ENCODE measurements at regions not wholly inside any gene's neighbourhood (a gene's known extent, or its start where the extent isn't known, plus 50 kb on each side); places are given as distances from the start of the nearest gene placed in this dataset.

GRCh38 chr11:81342966-81343365, 1390.7 kb downstream of the FAM181B start (continued):
- no peak for TF ChIP-seq ZBTB33 (IDR thresholded peaks at IDR 0.05)
- no peak for TF ChIP-seq ATF3 (IDR thresholded peaks at IDR 0.05)
- TF ChIP-seq FOXA2 (IDR thresholded peaks at IDR 0.05), result no peak
- TF ChIP-seq TAF1 (conservative IDR thresholded peaks at IDR 0.05), result no peak
- TF ChIP-seq NR2F2 (IDR thresholded peaks at IDR 0.05), result no peak
- no peak for TF ChIP-seq HNF4G (IDR thresholded peaks at IDR 0.05)
- no peak for TF ChIP-seq CTCF (IDR thresholded peaks at IDR 0.05; ENCODE audit: low read depth, low read length, missing input control)
- no peak for TF ChIP-seq RXRA (IDR thresholded peaks at IDR 0.05)

GRCh38 chr11:81340225-81340624, 1393.4 kb downstream of the FAM181B start:
- no peak overlapping the region for H3K9ac ChIP-seq (ENCODE audit: low read depth in 1 of 2, low read length in 2 of 2)

GRCh38 chr11:81339521-81339920, 1394.1 kb downstream of the FAM181B start:
- 56% methylated on average over 2 of the region's 2 CpGs for WGBS

More at GRCh38 chr11:81340225-81340624, 1393.4 kb downstream of the FAM181B start:
- 87% methylated on average over 1 of the region's 1 CpG for WGBS
- Histone ChIP-seq H3K4me1 (ENCODE audit: control insufficient read depth in 4 of 4, insufficient read depth in 4 of 4, low read length in 3 of 4) (no peaks in the 10 kb centered on the region), H3K27me3 (ENCODE audit: control insufficient read depth in 4 of 4, insufficient read depth in 4 of 4, low read length in 3 of 4) (peaks cover 0 to 3% (median 0%) of the 10 kb centered on the region in 4 donors), H3K36me3 (ENCODE audit: control insufficient read depth in 4 of 4, insufficient read depth in 3 of 4, low read depth in 1 of 4, low read length in 3 of 4) (no peaks in the 10 kb centered on the region), H3K27ac (ENCODE audit: low read depth in 1 of 2, low read length in 2 of 2) (no peak overlapping the region), H3K4me3 (ENCODE audit: low read depth in 1 of 3, low read length in 3 of 3) (no peak overlapping the region), H3K9me3 (ENCODE audit: control insufficient read depth in 4 of 4, low read length in 3 of 4) (no peaks in the 10 kb centered on the region)
- no peak for TF ChIP-seq HNF4G (IDR thresholded peaks at IDR 0.05)
- TF ChIP-seq JUND (IDR thresholded peaks at IDR 0.05), result no peak
- TF ChIP-seq ZBTB33 (IDR thresholded peaks at IDR 0.05), result no peak
- TF ChIP-seq ATF3 (IDR thresholded peaks at IDR 0.05), result no peak
- no peak for TF ChIP-seq GABPA (IDR thresholded peaks at IDR 0.05 in 1 of 2, conservative IDR thresholded peaks at IDR 0.05 in 1 of 2)
- no peak for TF ChIP-seq RXRA (IDR thresholded peaks at IDR 0.05)
- no peak for TF ChIP-seq FOXA2 (IDR thresholded peaks at IDR 0.05)
- no peak for DNase-seq (ENCODE audit: low spot score)

More at GRCh38 chr11:81339521-81339920, 1394.1 kb downstream of the FAM181B start:
- DNase-seq (ENCODE audit: low spot score), result no peak
- Histone ChIP-seq H3K27me3 (ENCODE audit: control insufficient read depth in 4 of 4, insufficient read depth in 4 of 4, low read length in 3 of 4) (peaks cover 0 to 3% (median 0%) of the 10 kb centered on the region in 4 donors), H3K36me3 (ENCODE audit: control insufficient read depth in 4 of 4, insufficient read depth in 3 of 4, low read depth in 1 of 4, low read length in 3 of 4) (no peaks in the 10 kb centered on the region), H3K4me3 (ENCODE audit: low read depth in 1 of 3, low read length in 3 of 3) (no peak overlapping the region), H3K27ac (ENCODE audit: low read depth in 1 of 2, low read length in 2 of 2) (no peak overlapping the region), H3K4me1 (ENCODE audit: control insufficient read depth in 4 of 4, insufficient read depth in 4 of 4, low read length in 3 of 4) (no peaks in the 10 kb centered on the region), H3K9ac (ENCODE audit: low read depth in 1 of 2, low read length in 2 of 2) (no peak overlapping the region), H3K9me3 (ENCODE audit: control insufficient read depth in 4 of 4, low read length in 3 of 4) (no peaks in the 10 kb centered on the region)
- TF ChIP-seq RAD21 (IDR thresholded peaks at IDR 0.05), result no peak
- no peak for TF ChIP-seq MAX (IDR thresholded peaks at IDR 0.05)
- no peak for TF ChIP-seq JUND (IDR thresholded peaks at IDR 0.05)
- TF ChIP-seq CTCF (IDR thresholded peaks at IDR 0.05; ENCODE audit: low read depth, low read length, missing input control), result no peak
- no peak for TF ChIP-seq FOXA1 (IDR thresholded peaks at IDR 0.05)
- no peak for TF ChIP-seq ATF3 (IDR thresholded peaks at IDR 0.05)
- no peak for TF ChIP-seq TAF1 (conservative IDR thresholded peaks at IDR 0.05)
- TF ChIP-seq HNF4A (conservative IDR thresholded peaks at IDR 0.05), result no peak

All from liver (tissue), 8 donors.